OCI-LY7 (cell line): ENCODE measurements at regions not wholly inside any gene's neighbourhood (a gene's known extent, or its start where the extent isn't known, plus 50 kb on each side); places are given as distances from the start of the nearest gene placed in this dataset.

Experiments
- BruUV-seq: library from RNA; stranded (reverse); fragments of 400-500 nt; replicated peaks from 2 replicates; lab custom pipeline; 2021; lab: Mats Ljungman, UMichigan
- CTCF ChIA-PET: fragments of 300-600 bp; sonication (Branson Sonifier 250); formaldehyde crosslinking; loops from one replicate; lab custom pipeline; 2022; ENCODE audit warnings: antibody characterized with exemption; ENCODE audit not compliant: unreplicated experiment; lab: Charles Lee
- POLR2A ChIA-PET: fragments of 300-600 bp; sonication (Branson Sonifier 250); formaldehyde crosslinking; loops from one replicate; lab custom pipeline; 2022; ENCODE audit warnings: antibody characterized with exemption; lab: Charles Lee
- DNase-seq: peaks from one replicate; pipeline ENCODE4 v3.0.0-alpha.2; 2015; ENCODE audit warnings: low spot score
- H2AFZ ChIP-seq: fragments of 200-600 bp; sonication (generic), shearing (Covaris generic); 2 replicates; pipeline ENCODE4 v1.6.1; 2014; ENCODE audit warnings: mild to moderate bottlenecking, antibody characterized with exemption, low read length, moderate library complexity
- H3K27ac ChIP-seq: fragments of 200-600 bp; sonication (generic); 2 replicates; pipeline ENCODE4 v1.5.1; 2014; ENCODE audit warnings: mixed run types, low read depth, mild to moderate bottlenecking, moderate library complexity, low read length, inconsistent platforms; ENCODE audit not compliant: poor library complexity, severe bottlenecking
- H3K36me3 ChIP-seq: fragments of 200-600 bp; sonication (generic); 2 replicates; pipeline ENCODE4 v1.6.1; 2014; ENCODE audit warnings: mild to moderate bottlenecking, antibody characterized with exemption, low read length, moderate library complexity, mixed read lengths; ENCODE audit not compliant: insufficient read depth
- H3K4me1 ChIP-seq: fragments of 200-600 bp; sonication (generic); 2 replicates; pipeline ENCODE4 v1.5.1; 2014; ENCODE audit warnings: mild to moderate bottlenecking, low read length; ENCODE audit not compliant: insufficient read depth, poor library complexity, severe bottlenecking
- H3K4me2 ChIP-seq: fragments of 200-600 bp; sonication (generic); 2 replicates; pipeline ENCODE4 v1.6.1; 2014; ENCODE audit warnings: mild to moderate bottlenecking, low read length
- H3K4me3 ChIP-seq: fragments of 200-600 bp; sonication (generic); 2 replicates; pipeline ENCODE4 v1.5.1; 2014; ENCODE audit warnings: mild to moderate bottlenecking, low read depth, low read length; ENCODE audit not compliant: poor library complexity, severe bottlenecking
- H3K79me2 ChIP-seq: fragments of 200-600 bp; sonication (generic); 2 replicates; pipeline ENCODE4 v1.6.1; 2016; ENCODE audit warnings: low read depth, mild to moderate bottlenecking, low read length, moderate library complexity, mixed read lengths; ENCODE audit not compliant: insufficient read depth
- H3K9me2 ChIP-seq: fragments of 200-600 bp; sonication (generic); 2 replicates; pipeline ENCODE4 v1.6.1; 2016; ENCODE audit warnings: mild to moderate bottlenecking, low read length, mixed read lengths; ENCODE audit not compliant: insufficient read depth
- H3K9me3 ChIP-seq: fragments of 200-600 bp; sonication (generic); 2 replicates; pipeline ENCODE4 v1.6.1; 2014; ENCODE audit warnings: mild to moderate bottlenecking, mixed run types, low read length, mixed read lengths
- H4K20me1 ChIP-seq: fragments of 200-600 bp; sonication (generic); 2 replicates; pipeline ENCODE4 v1.6.1; 2014; ENCODE audit warnings: mild to moderate bottlenecking, antibody characterized with exemption, low read length, moderate library complexity, mixed read lengths; ENCODE audit not compliant: insufficient read depth
- EZH2phosphoT487 ChIP-seq: fragments of 200-600 bp; sonication (generic); IDR thresholded peaks from 2 replicates; pipeline ENCODE4 v1.6.1; 2018; ENCODE audit warnings: low read depth, borderline replicate concordance, mild to moderate bottlenecking, mixed run types, antibody characterized with exemption, low read length, moderate library complexity, mixed read lengths
- intact Hi-C: fragments of 100-400 bp; cut with micrococcal nuclease; formaldehyde crosslinking; loops from one replicate; pipeline ENCODE4 v1.10.0; 2022; ENCODE audit not compliant: unreplicated experiment
- TF ChIP-seq, protein P1 (sequence below): fragments of 200-600 bp; sonication (generic); conservative IDR thresholded peaks from 2 replicates; pipeline ENCODE4 v1.5.1; 2014; ENCODE audit warnings: mild to moderate bottlenecking, antibody characterized with exemption, low read length, moderate library complexity, mixed read lengths

- no peak for DNase-seq
- no peaks in the 10 kb centered on the region for H3K36me3 ChIP-seq
- no peaks in the 10 kb centered on the region for H3K79me2 ChIP-seq
- ChIA-PET CTCF (no interaction called here), POLR2A (no interaction called here)
- no peak overlapping the region for H3K4me3 ChIP-seq
- no peaks in the 10 kb centered on the region for H3K9me2 ChIP-seq
- H3K4me1 ChIP-seq, result no peaks in the 10 kb centered on the region
- intact Hi-C loops, result no loop called here
- no peaks in the 10 kb centered on the region for H4K20me1 ChIP-seq
- no peak for TF ChIP-seq EZH2phosphoT487
- TF ChIP-seq, protein P1, sequence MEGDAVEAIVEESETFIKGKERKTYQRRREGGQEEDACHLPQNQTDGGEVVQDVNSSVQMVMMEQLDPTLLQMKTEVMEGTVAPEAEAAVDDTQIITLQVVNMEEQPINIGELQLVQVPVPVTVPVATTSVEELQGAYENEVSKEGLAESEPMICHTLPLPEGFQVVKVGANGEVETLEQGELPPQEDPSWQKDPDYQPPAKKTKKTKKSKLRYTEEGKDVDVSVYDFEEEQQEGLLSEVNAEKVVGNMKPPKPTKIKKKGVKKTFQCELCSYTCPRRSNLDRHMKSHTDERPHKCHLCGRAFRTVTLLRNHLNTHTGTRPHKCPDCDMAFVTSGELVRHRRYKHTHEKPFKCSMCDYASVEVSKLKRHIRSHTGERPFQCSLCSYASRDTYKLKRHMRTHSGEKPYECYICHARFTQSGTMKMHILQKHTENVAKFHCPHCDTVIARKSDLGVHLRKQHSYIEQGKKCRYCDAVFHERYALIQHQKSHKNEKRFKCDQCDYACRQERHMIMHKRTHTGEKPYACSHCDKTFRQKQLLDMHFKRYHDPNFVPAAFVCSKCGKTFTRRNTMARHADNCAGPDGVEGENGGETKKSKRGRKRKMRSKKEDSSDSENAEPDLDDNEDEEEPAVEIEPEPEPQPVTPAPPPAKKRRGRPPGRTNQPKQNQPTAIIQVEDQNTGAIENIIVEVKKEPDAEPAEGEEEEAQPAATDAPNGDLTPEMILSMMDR, result no peak
- H3K4me2 ChIP-seq, result no peak overlapping the region
- no peak overlapping the region for H3K27ac ChIP-seq
- no TSS peak for BruUV-seq
- no peak overlapping the region for H2AFZ ChIP-seq
- no peaks in the 10 kb centered on the region for H3K9me3 ChIP-seq
These were observed 308.6 kb downstream of the MATN1 start for GRCh38 chr1:30414851-30415165.

DNA sequence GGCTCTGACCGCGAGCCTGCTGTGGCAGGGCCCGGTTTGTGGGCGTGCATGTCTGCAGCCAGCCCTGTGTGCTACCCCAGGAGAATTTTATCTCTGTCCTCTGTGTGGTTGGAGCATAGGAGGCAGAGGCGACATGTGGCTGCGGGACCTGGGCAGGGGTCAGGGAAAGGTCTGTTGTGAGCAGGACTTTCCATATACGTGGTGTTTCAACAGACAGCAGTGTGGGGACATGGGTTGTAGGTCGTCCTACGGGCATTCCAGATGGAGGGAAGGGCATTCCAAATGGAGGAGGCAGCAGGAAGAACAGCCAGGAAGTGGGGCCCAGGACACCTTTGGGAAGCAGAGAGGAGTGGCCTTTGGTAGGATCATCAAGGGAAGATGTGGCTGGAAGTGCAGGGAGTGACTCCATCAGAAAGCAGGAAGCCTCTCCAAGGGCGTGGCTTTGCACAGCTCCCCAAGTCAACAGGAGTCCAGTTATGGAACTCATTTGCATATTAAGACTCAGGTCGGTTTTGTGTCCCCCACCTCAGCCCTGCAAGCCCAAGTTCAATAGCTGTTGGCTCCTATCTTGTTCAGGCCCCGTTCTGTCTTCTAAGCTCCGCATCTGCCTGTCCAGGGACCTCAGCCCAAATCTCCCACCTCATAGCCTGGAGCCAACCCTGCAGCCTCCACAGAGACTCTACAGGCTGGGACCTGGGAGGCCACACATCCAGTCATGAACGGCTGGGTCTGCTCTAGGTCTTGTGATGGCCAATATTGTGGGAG, 309.1 kb downstream of the MATN1 start:
- TF ChIP-seq EZH2phosphoT487, result no peak
- TF ChIP-seq, protein P1, result no peak
- intact Hi-C loops, result no loop called here

DNA sequence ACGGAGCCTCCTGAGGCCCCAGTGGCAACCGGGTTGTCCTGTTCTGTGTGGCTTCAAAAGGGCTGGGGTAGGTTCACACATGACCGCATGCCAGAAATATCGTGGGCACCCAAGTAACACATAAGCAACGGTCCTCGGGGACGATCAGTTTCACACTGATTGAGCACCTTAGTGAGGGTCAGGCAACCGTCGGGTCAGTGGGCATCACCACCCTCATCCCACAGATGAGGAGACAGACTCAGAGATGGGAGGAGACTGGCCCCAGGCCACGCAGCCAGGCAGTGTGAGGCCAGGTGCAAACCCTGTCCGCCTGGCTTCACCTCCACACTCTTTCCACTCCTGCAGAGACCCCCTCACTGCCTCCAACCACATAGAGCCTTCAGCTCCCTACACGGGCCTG, 309.8 kb downstream of the MATN1 start:
- TF ChIP-seq, protein P1, result no peak
- no peak for TF ChIP-seq EZH2phosphoT487
- ChIA-PET POLR2A (no interaction called here), CTCF (no interaction called here)
- Histone ChIP-seq H3K79me2 (no peaks in the 10 kb centered on the region), H2AFZ (no peak overlapping the region), H3K4me2 (no peak overlapping the region), H3K27ac (no peak overlapping the region), H3K36me3 (no peaks in the 10 kb centered on the region), H4K20me1 (no peaks in the 10 kb centered on the region), H3K9me2 (no peaks in the 10 kb centered on the region), H3K4me3 (no peak overlapping the region), H3K4me1 (no peaks in the 10 kb centered on the region), H3K9me3 (no peaks in the 10 kb centered on the region)
- no peak for DNase-seq
- BruUV-seq, result no TSS peak
- intact Hi-C loops, result no loop called here

More for the DNA sequence above, 309.1 kb downstream of the MATN1 start:
- H3K79me2 ChIP-seq, result no peaks in the 10 kb centered on the region
- no peak overlapping the region for H2AFZ ChIP-seq
- no peak overlapping the region for H3K4me2 ChIP-seq
- H3K4me1 ChIP-seq, result no peaks in the 10 kb centered on the region
- POLR2A ChIA-PET, result no interaction called here
- no peak for DNase-seq
- H3K4me3 ChIP-seq, result no peak overlapping the region
- H3K36me3 ChIP-seq, result no peaks in the 10 kb centered on the region
- no peaks in the 10 kb centered on the region for H3K9me3 ChIP-seq
- BruUV-seq, result no TSS peak
- CTCF ChIA-PET, result no interaction called here
- H3K9me2 ChIP-seq, result no peaks in the 10 kb centered on the region
- no peak overlapping the region for H3K27ac ChIP-seq
- H4K20me1 ChIP-seq, result no peaks in the 10 kb centered on the region
